Activated CD4-positive, alpha-beta T cell treated with anti-CD3 and anti-CD28 coated beads, Interleukin-2, amount 50 U/mL, for 1 hour (primary cell): ENCODE measurements at regions not wholly inside any gene's neighbourhood (a gene's known extent, or its start where the extent isn't known, plus 50 kb on each side); places are given as distances from the start of the nearest gene placed in this dataset.

ENCODE experiments used
- DNase-seq: peaks from one replicate; pipeline ENCODE4 v3.0.0-alpha.2; 2020

GRCh38 chr6:18675881-18676280 lies 288.7 kb downstream of the RNF144B start:
- no peak for DNase-seq

DNA sequence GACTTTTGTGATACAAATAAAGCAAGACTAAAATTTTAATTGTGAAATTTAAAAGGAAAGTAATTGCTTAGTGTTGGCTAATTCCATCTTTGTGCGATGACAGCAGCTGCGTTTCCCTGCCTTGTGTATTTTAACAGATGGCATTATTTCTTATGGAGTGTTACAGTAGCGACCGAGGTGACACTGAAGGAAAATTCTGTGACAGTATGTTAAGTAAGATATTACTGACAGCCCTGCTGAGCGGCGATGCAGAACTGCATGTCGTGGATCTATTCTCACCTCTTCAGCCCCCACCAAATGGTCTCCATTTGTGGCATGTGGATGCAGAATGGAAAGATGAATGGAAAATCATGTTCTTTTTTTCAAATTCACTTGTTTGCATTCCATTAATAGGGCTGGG lies 289.4 kb downstream of the RNF144B start:
- DNase-seq = no peak

DNA sequence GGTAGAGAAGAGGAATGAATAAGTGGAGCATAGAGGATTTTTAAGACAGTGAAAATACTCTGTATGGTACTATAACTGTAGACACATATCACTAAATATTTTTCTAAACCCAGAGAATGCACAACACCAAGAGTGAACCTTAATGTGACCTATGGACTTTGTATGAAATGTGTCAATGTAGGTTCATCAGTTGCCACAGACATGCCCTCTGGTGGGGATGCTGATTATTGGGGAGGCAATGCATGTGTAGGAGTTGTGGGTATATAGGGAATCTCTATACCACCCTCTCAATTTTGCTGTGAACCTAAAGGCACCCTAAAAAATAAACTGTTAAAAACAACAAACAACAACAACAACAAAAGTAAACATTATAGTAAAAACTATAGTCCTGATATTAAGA lies 293.7 kb downstream of the RNF144B start:
- no peak for DNase-seq

DNA sequence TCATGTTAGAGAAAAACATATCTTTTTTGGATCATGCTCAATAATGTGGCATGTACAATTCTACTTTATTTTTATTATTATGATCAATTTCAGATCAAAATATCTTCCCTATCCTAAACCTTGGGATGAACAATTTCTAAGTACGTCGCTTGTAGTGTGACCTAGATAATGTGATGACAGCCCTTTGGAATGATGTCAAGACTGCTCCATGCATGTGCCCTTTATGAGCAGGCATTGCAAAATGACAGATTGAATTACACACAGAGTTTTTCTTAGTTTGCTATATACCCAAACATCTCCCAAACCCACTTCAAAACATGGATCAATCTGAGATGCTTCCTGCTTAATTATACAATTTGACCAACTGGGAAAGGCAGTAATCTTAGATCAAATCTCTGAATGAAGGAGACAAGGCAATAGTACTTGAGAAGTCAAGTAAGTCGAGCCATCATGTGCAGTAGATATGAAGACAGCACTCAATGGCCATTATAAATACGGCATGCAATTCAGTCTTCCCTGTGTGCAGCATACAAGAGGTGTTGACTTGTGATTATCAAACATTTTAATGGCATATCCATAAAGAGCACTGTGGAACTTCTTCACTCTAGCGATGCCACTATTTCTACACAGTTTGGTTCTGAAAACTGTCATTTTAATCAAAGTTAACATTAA lies 294.8 kb downstream of the RNF144B start:
- DNase-seq = no peak

DNA sequence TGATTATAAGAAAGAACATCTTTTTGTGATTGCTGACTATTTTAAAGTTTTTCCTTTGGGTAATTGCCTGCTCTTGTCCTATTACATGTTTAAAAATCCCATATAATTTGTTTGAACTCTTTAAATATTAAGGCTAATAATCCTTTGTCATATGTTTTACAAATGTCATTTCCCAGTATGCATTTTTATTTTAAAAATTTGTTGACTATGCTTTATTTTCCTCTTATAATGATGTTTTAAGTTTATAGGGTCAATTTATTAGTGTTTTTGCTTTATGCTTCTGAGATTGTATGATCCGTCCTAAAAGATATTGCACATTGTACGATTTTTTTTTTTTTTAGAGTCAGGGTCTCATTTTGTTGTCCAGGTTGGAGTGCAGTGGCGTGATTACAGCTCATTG lies 297.2 kb downstream of the RNF144B start:
- DNase-seq = no peak

DNA sequence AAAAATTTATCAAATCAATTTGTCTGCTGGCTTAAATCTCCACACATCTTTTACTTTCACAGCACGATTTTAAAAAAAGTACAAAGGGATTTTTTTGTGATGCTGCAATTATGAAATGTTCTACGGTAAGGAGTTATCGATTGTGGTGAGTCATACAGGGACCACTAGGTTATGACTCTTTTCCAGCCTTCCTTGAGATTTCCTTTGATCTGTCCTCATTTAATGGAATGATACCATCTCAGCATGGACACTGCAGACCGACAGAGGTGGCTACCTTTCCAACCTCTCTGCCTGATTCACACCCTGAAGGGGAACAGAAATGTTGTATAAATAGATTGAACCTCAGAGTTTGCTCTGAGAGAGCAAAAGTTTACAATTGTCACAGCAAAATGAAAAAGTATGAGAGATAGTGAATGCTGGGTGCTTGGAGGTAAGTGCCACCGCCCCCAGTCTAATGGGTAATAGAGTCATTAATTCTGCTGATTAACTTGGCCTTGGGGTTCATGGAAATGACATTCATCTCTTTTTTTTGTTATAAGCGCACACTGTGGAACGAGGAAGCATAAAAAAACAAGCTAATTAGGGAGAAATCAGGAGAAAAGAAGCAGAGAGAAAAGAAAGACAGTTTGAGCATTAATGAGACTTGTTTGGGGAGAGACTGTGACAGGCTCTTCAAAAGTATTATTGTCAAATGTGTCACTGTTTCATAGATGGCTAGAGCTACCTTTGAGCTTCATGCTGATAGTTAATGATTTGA lies 306.0 kb downstream of the RNF144B start:
- DNase-seq = no peak

GRCh38 chr6:18693881-18694280 lies 306.7 kb downstream of the RNF144B start:
- DNase-seq = no peak

- no peak for DNase-seq
Observed at GRCh38 chr6:18703546-18703945, 316.4 kb downstream of the RNF144B start.

DNA sequence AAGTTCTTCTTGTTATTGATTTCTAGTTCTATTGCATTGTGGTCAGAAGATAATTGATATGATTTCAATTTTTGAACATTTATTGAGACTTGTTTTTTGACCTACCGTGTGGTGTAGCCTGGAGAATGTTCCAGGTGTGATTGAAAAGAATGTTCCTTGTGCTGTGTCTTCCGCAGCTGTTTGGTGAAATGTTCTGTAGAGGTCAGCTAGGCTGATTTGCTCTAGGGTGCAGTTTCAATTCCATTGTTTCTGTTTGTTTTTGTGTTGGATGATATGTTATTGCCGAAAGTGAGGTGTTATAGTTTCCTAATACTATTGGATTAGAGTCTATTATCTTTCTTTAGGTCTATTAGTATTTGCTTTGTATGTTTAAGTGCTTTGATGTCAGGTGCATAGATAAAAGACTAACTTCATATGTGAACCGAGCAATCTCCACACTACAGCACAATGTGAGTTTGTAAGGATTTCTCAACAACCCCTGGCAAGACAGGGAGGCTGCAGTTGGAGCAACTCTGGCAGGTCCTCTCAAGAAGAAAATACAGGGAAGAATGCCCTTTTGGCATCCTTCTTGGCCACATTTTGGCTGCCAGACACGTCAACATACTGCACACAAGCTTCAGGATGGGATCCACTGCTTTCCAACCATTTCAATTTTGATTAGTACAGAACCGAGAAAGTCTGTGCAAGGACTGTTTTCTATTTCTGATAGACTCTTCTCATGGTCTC lies 320.7 kb downstream of the RNF144B start:
- DNase-seq = no peak

DNA sequence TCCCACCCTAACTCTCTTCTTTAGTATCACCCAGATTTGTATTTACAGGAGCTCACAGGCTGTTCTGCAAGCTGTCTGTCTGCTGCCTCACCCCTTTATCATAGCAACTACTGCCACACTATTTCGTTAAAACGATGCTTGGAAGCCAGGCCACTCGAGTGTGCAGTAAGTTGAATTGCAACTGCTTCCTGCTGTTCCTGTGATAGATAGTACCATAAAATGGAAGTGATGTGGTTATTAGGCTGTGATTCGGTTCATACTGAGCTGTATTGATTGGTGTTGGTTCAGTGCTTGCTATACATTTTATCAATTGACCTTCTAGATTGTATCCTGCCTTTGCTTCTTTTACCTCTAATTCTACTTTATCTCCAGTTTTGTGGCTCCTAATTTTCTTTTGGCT lies 325.4 kb downstream of the RNF144B start:
- DNase-seq = no peak

GRCh38 chr6:18720075-18720474 lies 332.9 kb downstream of the RNF144B start:
- DNase-seq = no peak

GRCh38 chr6:18724056-18724455 lies 336.9 kb downstream of the RNF144B start:
- no peak for DNase-seq

GRCh38 chr6:18725449-18725848 lies 338.3 kb downstream of the RNF144B start:
- no peak for DNase-seq

- no peak for DNase-seq
Observed at GRCh38 chr6:18733921-18734550, 346.9 kb downstream of the RNF144B start.

GRCh38 chr6:18741741-18742140 lies 354.6 kb downstream of the RNF144B start:
- no peak for DNase-seq

- no peak for DNase-seq
Observed at GRCh38 chr6:18742406-18742805, 355.3 kb downstream of the RNF144B start.

- no peak for DNase-seq
Observed at GRCh38 chr6:18746727-18747126, 359.6 kb downstream of the RNF144B start.

- DNase-seq = no peak
Observed at GRCh38 chr6:18748314-18748713, 361.2 kb downstream of the RNF144B start.

- DNase-seq = no peak
Observed at GRCh38 chr6:18752278-18753068, 365.3 kb downstream of the RNF144B start.

- no peak for DNase-seq
Observed at GRCh38 chr6:18753076-18753475, 365.9 kb downstream of the RNF144B start.

- no peak for DNase-seq
Observed at GRCh38 chr6:18763086-18763485, 375.9 kb downstream of the RNF144B start.

DNA sequence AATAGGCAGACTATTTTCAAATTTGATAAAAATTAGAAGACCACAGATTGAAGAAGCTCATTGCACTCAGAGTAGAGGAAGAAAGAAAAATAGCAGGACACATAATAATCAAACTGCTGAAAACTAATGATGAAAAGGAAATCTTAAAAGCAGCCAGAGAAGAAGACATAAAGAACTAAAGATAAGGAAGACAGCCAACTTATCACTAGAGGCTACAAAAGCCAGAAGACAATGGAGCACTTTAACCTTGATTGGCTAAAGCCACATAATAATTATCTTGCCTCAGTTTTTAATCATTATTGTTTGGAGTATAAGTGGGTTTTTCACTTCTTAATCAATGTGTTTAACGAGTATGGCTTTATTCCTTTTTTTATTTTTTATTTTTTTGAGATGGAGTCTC lies 397.6 kb downstream of the RNF144B start:
- DNase-seq = no peak
